ENCODE measurements at regions not wholly inside any gene's neighbourhood (a gene's known extent, or its start where the extent isn't known, plus 50 kb on each side); places are given as distances from the start of the nearest gene placed in this dataset.
"Not testable (repeated sequence)": the region's sequence is repeated elsewhere in the genome, so short reads cannot be mapped to it uniquely, and the experiment has no call there.

- ATAC-seq (no peak), DNase-seq (no peak)
- intact Hi-C loops (cut with DNase I), result no loop called here
Measured at GRCh38 chr18:59848002-59848401, 51.8 kb upstream of the PMAIP1 start.

- ATAC-seq; intact Hi-C loops (cut with DNase I): not testable (repeated sequence)
Measured at GRCh38 chr18:59847491-59847846, 52.3 kb upstream of the PMAIP1 start.

GRCh38 chr18:59846814-59847490 is 52.8 kb upstream of the PMAIP1 start:
- DNase-seq (no peak), ATAC-seq (peak in 1 of 2 donors; percentile 67)
- intact Hi-C loops (cut with DNase I), result no loop called here

More at GRCh38 chr18:59847491-59847846, 52.3 kb upstream of the PMAIP1 start:
- not testable (repeated sequence) for DNase-seq

- intact Hi-C loops (cut with DNase I), result no loop called here
- no peak for ATAC-seq
- DNase-seq, result no peak
Measured at GRCh38 chr18:59842947-59843346, 56.8 kb upstream of the PMAIP1 start.

GRCh38 chr18:59839931-59840685 is 59.7 kb upstream of the PMAIP1 start:
- DNase-seq (no peak), ATAC-seq (no peak)
- intact Hi-C loops (cut with DNase I), result loop anchor here in 1 of 2 donors (5.0 kb wide), 1 partner anchor 712 kb away; no protein-coding TSS in a partner anchor

- intact Hi-C loops (cut with DNase I), result loop anchor here in 1 of 2 donors (5.0 kb wide), 1 partner anchor 713 kb away; no protein-coding TSS in a partner anchor
- no peak for DNase-seq
- no peak for ATAC-seq
Measured at GRCh38 chr18:59839246-59839645, 60.5 kb upstream of the PMAIP1 start.

GRCh38 chr18:59837586-59837985 is 62.2 kb upstream of the PMAIP1 start:
- DNase-seq (no peak), ATAC-seq (peak in 1 of 2 donors; percentile 48)
- intact Hi-C loops (cut with DNase I), result loop anchor here in 1 of 2 donors (5.0 kb wide), 1 partner anchor 715 kb away; no protein-coding TSS in a partner anchor

GRCh38 chr18:59835605-59836379 is 64.0 kb upstream of the PMAIP1 start:
- DNase-seq (no peak), ATAC-seq (peak in 1 of 2 donors; percentile 70)
- intact Hi-C loops (cut with DNase I), result loop anchor here in 1 of 2 donors (5.0 kb wide), 1 partner anchor 717 kb away; no protein-coding TSS in a partner anchor

GRCh38 chr18:59834267-59834666 is 65.5 kb upstream of the PMAIP1 start:
- intact Hi-C loops (cut with DNase I), result no loop called here
- ATAC-seq (no peak), DNase-seq (no peak)

- no peak for ATAC-seq
- DNase-seq, result no peak
- intact Hi-C loops (cut with DNase I), result no loop called here
Measured at GRCh38 chr18:59833785-59834184, 66.0 kb upstream of the PMAIP1 start.

GRCh38 chr18:59823596-59824195 is 76.1 kb upstream of the PMAIP1 start:
- ATAC-seq (peak; percentile 83 to 87), DNase-seq (peak; percentile 58)
- intact Hi-C loops (cut with DNase I), result loop anchor here (1.0 to 10.0 kb wide), 4 partner anchors 193 to 519 kb away; no protein-coding TSS in a partner anchor

GRCh38 chr18:59822612-59823550 is 76.9 kb upstream of the PMAIP1 start:
- no peak for DNase-seq
- no peak for ATAC-seq
- intact Hi-C loops (cut with DNase I), result loop anchor here (1.0 to 10.0 kb wide), 4 partner anchors 192 to 518 kb away; no protein-coding TSS in a partner anchor

GRCh38 chr18:59821983-59822382 is 77.8 kb upstream of the PMAIP1 start:
- DNase-seq (no peak), ATAC-seq (no peak)
- intact Hi-C loops (cut with DNase I), result loop anchor here (2.0 to 10.0 kb wide), 3 partner anchors 191 to 517 kb away; no protein-coding TSS in a partner anchor

GRCh38 chr18:59820663-59821062 is 79.1 kb upstream of the PMAIP1 start:
- DNase-seq (no peak), ATAC-seq (no peak)
- intact Hi-C loops (cut with DNase I), result loop anchor here (5.0 to 10.0 kb wide), 2 partner anchors 358 to 516 kb away; no protein-coding TSS in a partner anchor

GRCh38 chr18:59818769-59819168 is 81.0 kb upstream of the PMAIP1 start:
- intact Hi-C loops (cut with DNase I), result no loop called here
- ATAC-seq, result no peak

GRCh38 chr18:59814891-59815290 is 84.9 kb upstream of the PMAIP1 start:
- no peak for DNase-seq
- ATAC-seq, result no peak
- intact Hi-C loops (cut with DNase I), result no loop called here

More at GRCh38 chr18:59818769-59819168, 81.0 kb upstream of the PMAIP1 start:
- DNase-seq, result no peak

GRCh38 chr18:59813942-59814341 is 85.9 kb upstream of the PMAIP1 start:
- intact Hi-C loops (cut with DNase I), result no loop called here
- ATAC-seq, result no peak

More at GRCh38 chr18:59813942-59814341, 85.9 kb upstream of the PMAIP1 start:
- no peak for DNase-seq

Measured in left cardiac atrium (tissue), 4 donors.